GM12873 (cell line): ENCODE measurements at regions not wholly inside any gene's neighbourhood (a gene's known extent, or its start where the extent isn't known, plus 50 kb on each side); places are given as distances from the start of the nearest gene placed in this dataset.

Experiments
- CTCF ChIP-seq: IDR thresholded peaks from 2 replicates; pipeline ENCODE4 v1.5.1; 2012; ENCODE audit warnings: low read depth, mild to moderate bottlenecking, moderate library complexity, low read length, control low read depth; ENCODE audit not compliant: insufficient read depth; ENCODE audit errors: missing control alignments

- TF ChIP-seq CTCF, result no peak
Measured at GRCh38 chr5:82692826-82693225, 384.4 kb downstream of the TMEM167A start.

- TF ChIP-seq CTCF, result no peak
Measured at GRCh38 chr5:82684659-82685058, 392.5 kb downstream of the TMEM167A start.

- TF ChIP-seq CTCF, result no peak
Measured at GRCh38 chr5:82684165-82684564, 393.0 kb downstream of the TMEM167A start.

GRCh38 chr5:82679660-82680059 is 397.5 kb downstream of the TMEM167A start:
- no peak for TF ChIP-seq CTCF

- TF ChIP-seq CTCF, result no peak
Measured at GRCh38 chr5:82676661-82677060, 398.5 kb upstream of the RPS23 start.

GRCh38 chr5:82674671-82675070 is 396.5 kb upstream of the RPS23 start:
- no peak for TF ChIP-seq CTCF

- no peak for TF ChIP-seq CTCF
Measured at GRCh38 chr5:82673057-82673809, 395.1 kb upstream of the RPS23 start.
